Adipocyte (in vitro differentiated cells): ENCODE measurements at regions not wholly inside any gene's neighbourhood (a gene's known extent, or its start where the extent isn't known, plus 50 kb on each side); places are given as distances from the start of the nearest gene placed in this dataset.
"Not testable (repeated sequence)": the region's sequence is repeated elsewhere in the genome, so short reads cannot be mapped to it uniquely, and the experiment has no call there.

Experiments
- DNase-seq: peaks from one replicate; pipeline ENCODE4 v3.0.0-alpha.2; 2015; ENCODE audit warnings: low read depth
- H3K27me3 ChIP-seq: replicated peaks from 2 replicates; pipeline ENCODE4 v1.7.0; 2013; ENCODE audit warnings: mild to moderate bottlenecking, low read length, moderate library complexity; ENCODE audit not compliant: control insufficient read depth, insufficient read depth
- H3K36me3 ChIP-seq: 2 replicates; pipeline ENCODE4 v1.7.0; 2013; ENCODE audit warnings: low read length, mild to moderate bottlenecking, moderate library complexity; ENCODE audit not compliant: control insufficient read depth, insufficient read depth, severe bottlenecking
- H3K4me1 ChIP-seq: 2 replicates; pipeline ENCODE4 v1.7.0; 2013; ENCODE audit warnings: mild to moderate bottlenecking, low read length, moderate library complexity; ENCODE audit not compliant: control insufficient read depth, insufficient read depth
- H3K4me3 ChIP-seq: 2 replicates; pipeline ENCODE4 v1.7.0; 2013; ENCODE audit warnings: mild to moderate bottlenecking, low read length, moderate library complexity
- H3K9ac ChIP-seq: 2 replicates; pipeline ENCODE4 v1.7.0; 2013; ENCODE audit warnings: mild to moderate bottlenecking, low read length, moderate library complexity
- H3K9me3 ChIP-seq: 2 replicates; pipeline ENCODE4 v1.7.0; 2013; ENCODE audit warnings: mild to moderate bottlenecking, low read length, moderate library complexity; ENCODE audit not compliant: control insufficient read depth

GRCh38 chr21:28482657-28483056 is 510.0 kb downstream of the LTN1 start:
- Histone ChIP-seq H3K9me3 (no peaks in the 10 kb centered on the region), H3K36me3 (no peaks in the 10 kb centered on the region), H3K4me3 (no peak overlapping the region), H3K9ac (peak overlapping the region; percentile 48), H3K4me1 (peaks cover 41% of the 10 kb centered on the region), H3K27me3 (no peaks in the 10 kb centered on the region)
- no peak for DNase-seq

- DNase-seq, result no peak
- H3K27me3 ChIP-seq, result no peaks in the 10 kb centered on the region
- no peak overlapping the region for H3K4me3 ChIP-seq
- no peak overlapping the region for H3K9ac ChIP-seq
- peaks cover 31% of the 10 kb centered on the region for H3K4me1 ChIP-seq
- H3K36me3 ChIP-seq, result no peaks in the 10 kb centered on the region
- H3K9me3 ChIP-seq, result no peaks in the 10 kb centered on the region
These were observed 512.2 kb downstream of the LTN1 start for GRCh38 chr21:28480470-28480869.

GRCh38 chr21:28473530-28474220 is 519.0 kb downstream of the LTN1 start:
- Histone ChIP-seq H3K27me3 (no peaks in the 10 kb centered on the region), H3K36me3 (no peaks in the 10 kb centered on the region), H3K4me3 (peak overlapping the region; percentile 0), H3K9ac (peak overlapping the region; percentile 44), H3K9me3 (no peaks in the 10 kb centered on the region), H3K4me1 (peaks cover 12% of the 10 kb centered on the region)
- peak; percentile 76 for DNase-seq

GRCh38 chr21:28472543-28472942 is 520.1 kb downstream of the LTN1 start:
- not testable (repeated sequence) for H3K9me3 ChIP-seq, H3K27me3 ChIP-seq, H3K9ac ChIP-seq, H3K36me3 ChIP-seq, H3K4me3 ChIP-seq
- peak; percentile 30 for DNase-seq
- peaks cover 12% of the 10 kb centered on the region for H3K4me1 ChIP-seq

- H3K9ac ChIP-seq, result no peak overlapping the region
- DNase-seq, result no peak
These were observed 527.7 kb downstream of the LTN1 start for GRCh38 chr21:28464988-28465387.

GRCh38 chr21:28464095-28464494 is 528.6 kb downstream of the LTN1 start:
- Histone ChIP-seq H3K4me1 (peaks cover 4% of the 10 kb centered on the region), H3K4me3 (no peak overlapping the region), H3K27me3 (no peaks in the 10 kb centered on the region), H3K9me3 (no peaks in the 10 kb centered on the region), H3K36me3 (no peaks in the 10 kb centered on the region), H3K9ac (peak overlapping the region; percentile 27)
- peak; percentile 74 for DNase-seq

More at GRCh38 chr21:28464988-28465387, 527.7 kb downstream of the LTN1 start:
- peaks cover 4% of the 10 kb centered on the region for H3K4me1 ChIP-seq
- H3K36me3 ChIP-seq, result no peaks in the 10 kb centered on the region
- H3K27me3 ChIP-seq, result no peaks in the 10 kb centered on the region
- H3K9me3 ChIP-seq, result no peaks in the 10 kb centered on the region
- H3K4me3 ChIP-seq, result no peak overlapping the region

- no peaks in the 10 kb centered on the region for H3K27me3 ChIP-seq
- no peak overlapping the region for H3K4me3 ChIP-seq
- DNase-seq, result no peak
- H3K36me3 ChIP-seq, result no peaks in the 10 kb centered on the region
- H3K4me1 ChIP-seq, result peaks cover 20% of the 10 kb centered on the region
- H3K9me3 ChIP-seq, result no peaks in the 10 kb centered on the region
- H3K9ac ChIP-seq, result no peak overlapping the region
These were observed 533.5 kb downstream of the LTN1 start for GRCh38 chr21:28459193-28459592.

GRCh38 chr21:28458446-28458845 is 534.2 kb downstream of the LTN1 start:
- Histone ChIP-seq H3K4me1 (peaks cover 19% of the 10 kb centered on the region), H3K9ac (no peak overlapping the region), H3K9me3 (no peaks in the 10 kb centered on the region), H3K27me3 (no peaks in the 10 kb centered on the region), H3K36me3 (no peaks in the 10 kb centered on the region), H3K4me3 (no peak overlapping the region)
- no peak for DNase-seq

GRCh38 chr21:28455253-28455600 is 537.5 kb downstream of the LTN1 start:
- H3K9me3 ChIP-seq, result no peaks in the 10 kb centered on the region
- peak overlapping the region; percentile 76 for H3K4me3 ChIP-seq
- H3K27me3 ChIP-seq, result no peaks in the 10 kb centered on the region
- no peaks in the 10 kb centered on the region for H3K36me3 ChIP-seq
- peaks cover 19% of the 10 kb centered on the region for H3K4me1 ChIP-seq
- H3K9ac ChIP-seq, result peak overlapping the region; percentile 83
- DNase-seq, result peak; percentile 51

GRCh38 chr21:28454564-28455252 is 538.0 kb downstream of the LTN1 start:
- peaks cover 19% of the 10 kb centered on the region for H3K4me1 ChIP-seq
- peak overlapping the region; percentile 76 for H3K4me3 ChIP-seq
- no peaks in the 10 kb centered on the region for H3K36me3 ChIP-seq
- H3K27me3 ChIP-seq, result no peaks in the 10 kb centered on the region
- peak; percentile 48 for DNase-seq
- H3K9me3 ChIP-seq, result no peaks in the 10 kb centered on the region
- peak overlapping the region; percentile 83 for H3K9ac ChIP-seq

GRCh38 chr21:28447462-28447861 is 545.2 kb downstream of the LTN1 start:
- DNase-seq, result peak; percentile 85
- Histone ChIP-seq H3K27me3 (no peaks in the 10 kb centered on the region), H3K9me3 (no peaks in the 10 kb centered on the region), H3K4me3 (peak overlapping the region; percentile 8), H3K36me3 (no peaks in the 10 kb centered on the region), H3K4me1 (peaks cover 48% of the 10 kb centered on the region), H3K9ac (peak overlapping the region; percentile 36)
